ENCODE measurements at regions not wholly inside any gene's neighbourhood (a gene's known extent, or its start where the extent isn't known, plus 50 kb on each side); places are given as distances from the start of the nearest gene placed in this dataset.

GRCh38 chr11:112822478-112823274, 138.5 kb upstream of the NCAM1 start:
- DNase-seq (ENCODE audit: low spot score) = no peak

GRCh38 chr11:112826026-112826425, 135.2 kb upstream of the NCAM1 start:
- DNase-seq (ENCODE audit: low spot score) = no peak

DNA sequence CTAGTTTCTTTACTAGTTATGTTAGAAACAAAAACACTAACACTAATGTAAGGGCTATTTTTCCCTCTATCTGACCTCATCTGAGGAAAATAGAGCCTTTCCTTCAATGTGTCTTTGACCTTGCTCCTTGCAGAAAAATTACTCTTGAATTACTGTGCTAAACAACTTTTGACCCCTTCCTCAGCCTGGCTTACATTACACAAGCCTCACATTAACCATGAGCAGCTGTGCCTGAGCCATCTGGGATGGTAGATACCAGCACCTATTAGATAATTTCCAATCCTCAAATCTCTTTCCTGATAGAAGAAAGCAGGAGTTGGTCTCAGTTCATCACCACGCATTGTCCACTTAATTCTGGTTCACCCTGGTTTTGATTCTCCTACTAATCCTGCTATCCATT, 134.4 kb upstream of the NCAM1 start:
- no peak for DNase-seq (ENCODE audit: low spot score)

- DNase-seq (ENCODE audit: low spot score) = no peak
These were observed 132.8 kb upstream of the NCAM1 start for GRCh38 chr11:112828421-112828820.

DNA sequence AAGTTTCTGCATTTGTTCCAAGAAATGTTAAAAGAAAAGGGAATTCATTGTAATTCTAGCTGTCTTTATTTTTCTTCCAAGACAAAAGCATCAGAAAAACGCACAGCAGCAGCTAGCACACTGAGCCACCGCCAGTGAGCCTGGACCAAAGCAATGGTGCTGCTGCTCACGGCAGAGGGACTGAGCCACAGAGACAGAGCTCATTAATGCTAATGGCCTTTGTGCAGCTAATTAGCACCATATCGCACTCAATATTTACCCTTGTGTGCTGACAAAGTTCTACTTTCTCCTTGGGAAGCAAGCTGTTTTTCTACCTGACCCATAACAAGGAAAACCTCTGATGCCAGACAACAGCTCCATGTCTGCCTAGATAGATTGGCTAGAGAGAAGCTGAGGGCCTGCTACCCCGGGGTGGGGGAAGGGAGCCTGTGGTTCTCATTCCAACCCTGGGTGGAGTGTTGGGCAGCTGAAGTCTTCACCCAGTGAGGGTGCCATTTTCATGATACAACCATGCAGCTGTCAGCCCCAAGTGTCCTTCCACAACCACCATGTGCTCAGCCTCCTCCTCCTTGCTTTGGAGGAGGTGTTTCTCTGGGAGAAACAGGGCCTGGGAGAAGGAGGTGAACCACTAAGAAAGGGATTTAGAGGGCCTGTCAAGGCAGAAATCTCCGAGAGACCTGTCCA, 131.1 kb upstream of the NCAM1 start:
- no peak for DNase-seq (ENCODE audit: low spot score)

- DNase-seq (ENCODE audit: low spot score) = no peak
These were observed 130.2 kb upstream of the NCAM1 start for GRCh38 chr11:112831041-112831440.

GRCh38 chr11:112831969-112832766, 129.1 kb upstream of the NCAM1 start:
- no peak for DNase-seq (ENCODE audit: low spot score)

DNA sequence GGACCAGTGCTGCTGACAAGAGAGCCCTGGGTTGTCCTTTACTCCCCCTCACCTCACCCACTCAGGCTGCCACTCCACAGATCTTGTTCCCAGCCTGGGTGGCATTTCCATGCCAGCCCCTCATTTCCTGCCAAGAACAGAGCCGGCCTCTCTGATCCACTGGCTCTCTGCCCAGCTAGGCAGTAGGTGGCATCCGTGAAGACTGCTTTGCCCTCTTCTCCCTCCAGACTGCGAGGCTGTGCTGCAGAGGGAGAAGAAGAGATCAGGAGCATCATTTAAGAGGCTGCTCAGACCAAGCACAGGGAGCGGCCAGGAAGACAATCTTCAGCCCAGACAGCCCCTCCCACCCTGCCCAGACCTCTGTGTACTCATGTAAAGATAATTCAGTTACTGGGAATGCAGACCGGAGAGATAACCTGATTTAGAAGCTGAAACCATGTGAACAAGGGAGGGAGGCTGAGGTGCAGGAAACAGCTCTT, 126.9 kb upstream of the NCAM1 start:
- peak; percentile 79 for DNase-seq (ENCODE audit: low spot score)

GRCh38 chr11:112835591-112836255, 125.5 kb upstream of the NCAM1 start:
- no peak for DNase-seq (ENCODE audit: low spot score)

DNA sequence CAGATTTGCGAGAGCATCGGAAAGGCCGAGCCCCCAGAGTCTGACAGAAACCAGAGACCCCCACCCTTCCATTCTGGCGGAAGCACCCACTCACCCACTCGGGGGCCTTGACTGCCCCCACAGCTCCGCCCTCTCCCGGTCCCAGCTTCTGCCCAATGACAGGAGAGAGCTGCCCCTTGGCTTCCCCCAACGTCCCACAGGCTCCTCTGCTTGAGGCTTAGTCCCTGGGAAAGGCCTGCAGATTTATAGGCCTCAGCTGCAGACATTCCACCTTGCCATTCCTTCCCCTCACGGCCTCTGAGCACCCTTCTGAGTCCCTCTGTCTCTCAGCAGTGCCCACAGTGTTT, 125.0 kb upstream of the NCAM1 start:
- DNase-seq (ENCODE audit: low spot score) = no peak

DNA sequence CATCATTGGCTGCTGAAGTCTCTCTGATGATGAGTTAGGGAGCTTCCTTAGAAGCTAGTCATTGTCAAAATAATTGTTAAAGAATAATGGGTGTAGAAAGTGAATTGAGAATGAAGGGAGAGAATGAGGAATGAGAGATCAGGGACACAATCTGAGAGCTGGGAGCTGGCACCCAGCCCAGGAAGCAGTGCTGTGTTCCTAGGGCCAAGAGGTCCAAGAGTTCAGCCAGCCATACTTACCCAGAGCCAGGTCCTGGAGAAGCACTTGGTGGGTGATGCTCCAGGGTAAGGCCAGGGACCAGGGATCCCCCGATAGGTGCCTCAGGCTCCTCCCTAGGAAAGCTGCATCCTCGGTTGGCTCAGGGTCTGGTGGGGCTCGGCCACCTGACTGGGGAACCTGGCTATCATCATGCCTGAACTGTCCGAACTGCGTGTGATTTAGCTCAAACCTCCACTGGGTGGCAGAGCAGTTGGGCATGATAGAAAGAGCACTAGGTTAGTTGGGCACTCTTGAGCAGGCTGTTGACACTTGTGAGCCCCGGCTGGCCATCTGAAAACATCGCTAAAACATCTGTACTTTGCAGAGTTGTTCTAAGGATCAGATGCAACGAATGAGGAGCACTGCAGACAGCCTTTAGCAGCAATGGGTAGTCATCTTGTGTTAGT, 123.9 kb upstream of the NCAM1 start:
- DNase-seq (ENCODE audit: low spot score) = peak; percentile 81

GRCh38 chr11:112839051-112839450, 122.2 kb upstream of the NCAM1 start:
- DNase-seq (ENCODE audit: low spot score) = no peak

DNA sequence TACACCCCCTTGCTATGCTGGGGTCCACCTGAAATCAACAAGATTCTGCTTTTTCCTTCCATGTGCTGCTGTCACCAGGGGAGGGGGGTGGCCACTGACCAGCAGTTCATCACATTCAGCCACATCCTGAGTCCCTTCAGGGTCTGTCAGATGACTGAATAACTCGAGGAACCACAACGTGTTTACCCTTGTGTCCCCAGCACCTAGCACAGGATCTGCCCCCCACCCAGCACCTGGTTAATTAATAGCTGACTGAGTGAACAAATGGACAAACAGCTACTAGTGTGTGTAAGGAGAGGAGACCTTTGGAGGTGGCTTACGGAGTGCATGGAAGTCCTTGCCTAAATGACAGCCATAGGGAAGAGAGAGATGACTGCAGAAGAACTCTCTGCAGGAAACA, 119.5 kb upstream of the NCAM1 start:
- no peak for DNase-seq (ENCODE audit: low spot score)

GRCh38 chr11:112842151-112842550, 119.1 kb upstream of the NCAM1 start:
- DNase-seq (ENCODE audit: low spot score) = no peak

DNA sequence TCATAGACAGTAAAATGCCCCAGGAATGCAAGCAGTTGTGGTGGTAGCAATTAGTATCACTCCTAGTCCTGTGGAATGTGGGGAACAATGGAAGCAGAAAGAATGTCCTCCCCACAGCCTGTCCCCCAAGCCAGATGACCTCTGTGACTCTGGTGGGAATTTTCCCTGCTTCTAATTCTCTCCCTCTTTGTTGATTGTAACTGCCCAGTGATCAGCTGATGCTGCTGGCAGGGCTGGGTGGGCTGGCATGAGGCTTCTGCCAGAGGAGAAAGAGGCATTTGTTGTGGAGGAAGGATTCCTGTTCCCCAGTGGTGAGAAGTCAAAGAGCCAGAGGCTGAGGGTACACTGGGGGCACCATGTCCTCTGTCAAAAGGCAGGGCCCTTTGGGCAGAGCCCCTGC, 116.7 kb upstream of the NCAM1 start:
- peak; percentile 98 for DNase-seq (ENCODE audit: low spot score)

- no peak for DNase-seq (ENCODE audit: low spot score)
These were observed 113.7 kb upstream of the NCAM1 start for GRCh38 chr11:112847568-112847967.

GRCh38 chr11:112852143-112852866, 108.9 kb upstream of the NCAM1 start:
- no peak for DNase-seq (ENCODE audit: low spot score)

GRCh38 chr11:112856133-112856532, 105.1 kb upstream of the NCAM1 start:
- DNase-seq (ENCODE audit: low spot score) = no peak

DNA sequence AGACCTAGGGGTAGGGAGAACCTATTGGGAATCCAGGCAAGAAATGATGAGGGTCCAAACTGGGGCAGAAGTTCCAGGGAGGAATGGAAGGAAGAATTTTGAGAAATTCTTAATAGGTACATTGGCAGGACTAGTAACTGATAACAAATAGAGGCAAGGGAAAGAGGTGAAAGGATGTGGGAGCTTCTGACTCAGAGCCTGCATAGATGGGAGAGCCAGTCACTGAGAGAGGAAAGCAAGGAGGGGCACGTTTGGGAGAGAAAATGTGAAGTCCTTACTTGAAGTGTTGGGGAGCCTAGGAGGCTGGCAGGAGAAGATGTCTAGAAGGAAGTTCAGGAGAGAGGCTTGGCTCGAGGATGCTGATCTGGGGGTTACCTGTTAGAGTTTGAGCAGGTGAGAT, 104.6 kb upstream of the NCAM1 start:
- no peak for DNase-seq (ENCODE audit: low spot score)

- no peak for DNase-seq (ENCODE audit: low spot score)
These were observed 102.8 kb upstream of the NCAM1 start for GRCh38 chr11:112858289-112859023.
